GM19025 (cell line): ENCODE measurements at regions not wholly inside any gene's neighbourhood (a gene's known extent, or its start where the extent isn't known, plus 50 kb on each side); places are given as distances from the start of the nearest gene placed in this dataset.
"Not testable (repeated sequence)": the region's sequence is repeated elsewhere in the genome, so short reads cannot be mapped to it uniquely, and the experiment has no call there.

ENCODE experiments used
- ATAC-seq: cut with Tn5 transposase; IDR thresholded peaks from one replicate; pipeline ENCODE4 v1.9.1; 2021; ENCODE audit warnings: mild to moderate bottlenecking, low read depth, moderate library complexity; ENCODE audit not compliant: unreplicated experiment

- ATAC-seq: no peak
These were observed 213.5 kb upstream of the PRICKLE2 start for GRCh38 chr3:64438812-64439211.

DNA sequence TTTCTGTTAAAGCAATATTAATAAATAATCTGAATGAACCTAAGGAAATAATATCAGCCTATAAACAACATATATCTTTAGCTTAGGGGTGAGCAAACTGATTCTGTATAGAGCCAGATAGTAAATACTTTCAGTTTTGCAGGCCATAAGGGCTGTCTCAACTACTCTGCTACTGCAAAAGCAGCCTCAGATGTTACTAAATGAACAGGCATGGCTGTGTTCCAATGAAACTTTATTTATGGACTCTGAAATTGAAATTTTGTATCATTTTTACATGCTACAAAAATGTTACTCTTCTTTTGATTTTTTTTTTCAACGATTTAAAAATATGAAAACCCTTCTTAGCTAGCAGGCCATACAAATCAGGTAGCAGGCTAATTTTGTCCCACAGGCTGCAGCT is 212.8 kb upstream of the PRICKLE2 start:
- no peak for ATAC-seq

GRCh38 chr3:64437131-64437530 is 211.9 kb upstream of the PRICKLE2 start:
- no peak for ATAC-seq

DNA sequence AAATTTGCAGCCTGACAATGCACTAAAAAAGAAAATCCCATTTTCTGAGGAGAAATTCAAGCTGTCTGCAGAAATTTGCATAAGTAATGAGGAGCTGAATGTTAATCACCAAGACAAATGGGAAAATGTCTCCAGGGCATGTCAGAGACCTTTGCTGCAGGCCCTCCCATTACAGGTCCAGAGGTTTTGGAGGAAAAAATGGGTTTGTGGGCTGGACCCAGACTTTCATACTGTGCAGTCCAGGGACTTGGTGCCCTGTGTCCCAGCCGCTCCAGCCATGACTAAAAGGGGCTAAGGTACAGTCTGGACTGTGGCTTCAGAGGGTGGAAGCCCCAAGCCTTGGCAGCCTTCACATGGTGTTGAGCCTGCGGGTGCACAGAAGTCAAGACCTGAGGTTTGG is 209.8 kb upstream of the PRICKLE2 start:
- ATAC-seq: not testable (repeated sequence)

- ATAC-seq: no peak
These were observed 207.6 kb upstream of the PRICKLE2 start for GRCh38 chr3:64432870-64433269.

DNA sequence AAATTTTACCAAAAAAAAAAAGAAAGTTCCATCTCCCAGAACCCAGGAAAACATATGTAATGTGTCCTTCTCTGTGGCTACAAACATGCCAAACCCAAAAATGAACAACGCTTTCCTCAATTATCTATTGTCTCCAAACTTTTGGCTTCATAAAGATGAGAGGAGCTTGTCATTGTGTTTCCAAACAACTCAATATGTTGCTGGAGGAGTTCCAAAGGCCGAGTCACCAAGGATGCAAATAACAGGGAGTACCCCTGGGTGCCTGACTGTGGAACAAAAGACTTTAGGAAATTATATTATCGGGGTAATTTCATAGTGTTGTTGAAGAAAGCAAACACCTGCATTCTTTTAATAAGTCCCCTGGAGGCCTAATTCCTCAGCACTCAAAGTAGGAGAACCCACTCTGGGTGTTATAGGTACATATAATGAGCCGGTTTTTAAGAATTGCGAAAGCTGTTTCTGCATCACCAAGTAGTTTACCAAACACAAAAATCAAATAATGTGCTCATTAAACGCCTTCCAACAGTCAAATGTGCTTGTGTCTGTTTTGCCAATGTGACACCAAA is 206.3 kb upstream of the PRICKLE2 start:
- no peak for ATAC-seq

- no peak for ATAC-seq
These were observed 202.4 kb upstream of the PRICKLE2 start for GRCh38 chr3:64427671-64428070.

DNA sequence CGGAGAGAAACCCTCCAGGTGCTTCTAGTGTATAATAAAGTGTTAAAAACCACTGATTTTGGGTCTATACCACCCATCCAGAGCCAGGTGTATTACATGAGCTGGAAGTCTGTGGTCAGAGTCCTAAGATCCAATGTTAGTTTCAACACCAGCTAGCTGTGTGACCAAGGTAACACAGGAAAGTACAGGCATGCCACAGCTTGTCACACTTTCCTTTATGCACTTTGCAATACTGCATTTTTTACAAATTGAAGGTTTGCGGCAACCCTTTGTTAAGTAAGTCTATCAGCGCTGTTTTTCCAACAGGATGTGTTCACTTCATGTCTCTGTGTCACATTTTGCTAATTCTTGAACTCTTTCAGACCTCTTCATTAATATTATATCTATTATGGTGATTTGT is 201.3 kb upstream of the PRICKLE2 start:
- no peak for ATAC-seq

- no peak for ATAC-seq
These were observed 197.7 kb upstream of the PRICKLE2 start for GRCh38 chr3:64422932-64423331.

DNA sequence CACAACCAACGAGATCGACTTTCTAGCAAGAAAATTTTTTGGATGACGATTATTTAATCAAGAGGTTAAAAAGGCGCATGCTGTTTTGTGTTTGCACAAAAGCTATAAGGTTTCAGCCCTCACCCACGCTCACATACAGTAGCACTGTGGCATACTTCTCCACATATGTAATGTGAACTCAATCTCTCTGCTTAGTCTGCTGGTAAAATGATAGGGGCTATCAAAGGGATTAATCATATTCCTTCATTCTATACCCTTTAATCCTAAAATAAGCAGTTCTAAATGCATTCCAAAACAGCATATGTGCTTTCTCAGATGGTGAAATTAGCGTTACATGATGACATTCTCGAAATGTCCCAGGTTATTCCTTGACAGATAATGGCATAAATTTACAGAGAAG is 196.9 kb upstream of the PRICKLE2 start:
- ATAC-seq: no peak

GRCh38 chr3:64417816-64418215 is 192.6 kb upstream of the PRICKLE2 start:
- no peak for ATAC-seq

GRCh38 chr3:64414043-64414442 is 188.8 kb upstream of the PRICKLE2 start:
- ATAC-seq: no peak

DNA sequence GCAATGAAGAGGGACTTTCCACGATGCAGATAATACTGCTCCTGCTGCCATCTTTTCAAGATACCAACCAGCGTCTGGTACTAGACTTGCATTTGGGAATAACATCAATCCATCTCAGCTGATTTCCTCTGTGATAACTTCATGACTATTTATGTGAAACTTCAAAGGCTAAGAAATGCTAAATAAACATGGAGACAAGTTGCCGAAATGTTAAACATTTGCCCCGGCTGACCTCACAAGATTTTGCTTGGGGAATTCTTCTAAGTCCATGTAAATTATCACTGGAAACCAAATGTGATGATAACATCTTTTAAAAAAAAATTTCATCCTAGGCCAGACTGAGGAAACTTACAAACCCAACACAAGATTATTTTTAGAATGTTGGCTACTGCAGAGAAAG is 185.8 kb upstream of the PRICKLE2 start:
- ATAC-seq: no peak

DNA sequence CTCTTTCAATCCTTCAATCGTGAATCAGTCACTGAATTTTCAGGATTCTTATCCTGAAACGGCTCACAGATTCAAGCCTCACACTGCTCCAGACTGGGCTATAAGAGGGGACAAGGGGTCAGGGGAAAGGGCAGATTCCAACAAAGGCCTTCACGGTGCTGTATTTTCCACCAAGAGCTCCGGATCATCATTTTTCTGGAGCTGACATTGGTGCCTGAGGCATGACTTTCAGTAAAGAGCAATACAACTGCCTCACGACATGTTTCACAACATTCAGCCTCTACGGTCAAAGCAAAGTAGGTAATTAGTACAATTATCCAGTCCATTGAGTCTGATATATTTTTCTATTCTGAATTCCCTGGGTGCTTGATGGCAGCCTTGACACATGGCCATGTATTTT is 185.0 kb upstream of the PRICKLE2 start:
- no peak for ATAC-seq

DNA sequence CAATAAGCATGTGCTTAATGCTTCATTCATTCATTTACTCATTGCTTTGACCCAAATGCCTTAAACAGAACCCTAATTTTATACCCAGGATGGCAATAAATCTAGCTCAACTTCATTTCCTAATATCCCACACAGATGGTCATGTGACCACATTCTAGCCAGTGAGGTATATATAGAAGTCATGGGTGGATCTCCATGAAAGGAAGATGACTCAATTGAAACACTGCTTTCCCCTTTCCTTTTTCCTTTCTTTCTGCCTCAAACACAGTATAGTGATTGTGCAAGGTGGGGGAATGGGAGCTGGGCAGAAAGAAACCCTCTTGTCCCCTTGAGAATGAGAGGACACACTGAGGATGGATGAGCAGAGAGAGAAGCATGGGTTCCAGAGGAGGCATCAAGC is 183.5 kb upstream of the PRICKLE2 start:
- ATAC-seq: no peak

DNA sequence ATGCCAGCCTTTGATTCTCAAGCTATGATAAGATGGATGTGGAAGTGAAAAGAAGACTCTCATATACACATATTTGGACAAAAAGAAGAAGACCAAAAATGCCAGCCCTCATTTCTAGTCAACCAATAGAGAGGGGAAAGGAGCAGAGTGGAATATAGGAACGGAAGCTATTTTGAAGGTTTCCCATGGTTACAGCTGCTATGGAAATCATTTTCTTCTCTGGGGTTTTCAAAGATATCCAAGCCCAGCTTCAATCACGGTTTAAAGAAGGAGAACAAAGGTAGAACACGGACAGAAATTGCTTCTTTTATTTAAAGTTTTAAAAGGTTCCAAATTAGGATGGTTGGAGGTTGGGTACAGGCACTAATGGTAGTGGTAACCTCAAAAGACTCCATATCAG is 181.0 kb upstream of the PRICKLE2 start:
- ATAC-seq: no peak

DNA sequence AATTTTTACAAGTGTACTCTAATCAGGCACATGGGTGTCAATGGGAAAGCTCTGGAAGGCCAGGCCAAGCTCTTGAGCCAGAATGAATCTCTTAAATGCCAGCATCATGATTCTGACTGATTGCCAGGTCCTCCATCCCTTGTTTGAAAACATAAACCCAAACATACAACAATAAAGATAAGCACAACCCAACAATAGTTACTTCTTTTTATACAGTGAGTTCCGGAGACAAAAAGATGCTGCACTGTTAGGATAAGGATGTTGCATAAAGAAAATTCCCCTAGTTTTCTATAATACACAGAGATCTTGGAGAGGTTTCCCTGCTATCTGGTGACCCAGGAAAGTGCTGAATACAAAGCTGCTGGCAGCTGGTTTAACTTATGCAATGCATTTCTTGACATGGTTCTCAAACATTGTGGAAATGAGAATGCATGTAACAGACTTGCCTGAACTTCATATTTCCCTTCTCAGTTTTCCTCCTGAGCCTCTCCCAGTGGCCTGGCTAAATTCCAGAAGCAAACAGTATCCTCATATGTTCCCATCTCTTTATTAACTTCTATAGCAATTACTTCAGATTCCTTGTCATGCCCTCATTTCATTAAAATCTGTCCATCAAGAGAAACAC is 180.1 kb upstream of the PRICKLE2 start:
- no peak for ATAC-seq

GRCh38 chr3:64400706-64401105 is 175.4 kb upstream of the PRICKLE2 start:
- ATAC-seq: no peak

DNA sequence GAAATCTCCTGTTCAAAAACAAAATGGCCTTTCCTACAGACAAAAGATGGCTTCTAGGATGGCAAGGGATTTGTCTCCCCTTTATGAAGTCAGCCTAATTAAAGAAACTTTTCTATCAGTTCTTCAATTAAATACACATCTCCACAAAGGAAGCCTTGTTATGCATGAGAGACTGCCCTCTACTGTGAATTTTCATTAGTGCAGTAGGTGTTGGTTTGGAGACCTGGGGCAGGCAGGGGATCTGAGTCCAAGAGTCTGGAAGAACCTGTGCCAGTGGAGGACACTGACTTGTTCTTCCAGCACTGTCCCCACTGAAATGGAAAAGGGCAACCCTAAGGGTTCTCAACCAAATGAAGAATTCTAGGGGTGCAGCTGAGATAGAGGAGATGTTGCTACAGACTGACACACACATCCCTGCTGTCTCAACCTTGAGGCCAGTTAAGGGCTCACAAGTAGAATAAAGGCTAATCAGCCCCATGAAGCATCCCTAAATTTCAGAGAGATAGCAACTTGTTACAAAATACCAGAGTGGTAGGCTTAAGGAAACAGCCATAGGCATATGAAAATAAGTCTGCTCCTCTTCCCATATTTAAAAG is 174.0 kb upstream of the PRICKLE2 start:
- no peak for ATAC-seq

DNA sequence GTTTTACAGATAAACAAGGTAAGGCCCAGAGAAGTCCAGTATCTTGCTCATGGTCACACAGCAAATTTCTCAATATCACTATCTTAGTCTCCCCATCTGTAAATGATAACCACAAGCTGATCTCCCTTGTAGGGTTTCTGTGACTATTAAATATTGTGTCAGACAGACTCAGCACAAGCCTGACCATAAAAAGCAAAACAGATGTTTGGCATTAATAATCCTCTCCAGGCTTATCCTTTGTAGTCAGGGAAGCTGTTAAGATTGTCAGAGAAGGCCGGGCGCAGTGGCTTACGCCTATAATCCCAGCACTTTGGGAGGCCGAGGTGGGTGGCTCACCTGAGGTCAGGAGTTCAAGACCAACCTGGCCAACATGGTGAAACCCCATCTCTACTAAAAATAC is 173.2 kb upstream of the PRICKLE2 start:
- ATAC-seq: no peak

DNA sequence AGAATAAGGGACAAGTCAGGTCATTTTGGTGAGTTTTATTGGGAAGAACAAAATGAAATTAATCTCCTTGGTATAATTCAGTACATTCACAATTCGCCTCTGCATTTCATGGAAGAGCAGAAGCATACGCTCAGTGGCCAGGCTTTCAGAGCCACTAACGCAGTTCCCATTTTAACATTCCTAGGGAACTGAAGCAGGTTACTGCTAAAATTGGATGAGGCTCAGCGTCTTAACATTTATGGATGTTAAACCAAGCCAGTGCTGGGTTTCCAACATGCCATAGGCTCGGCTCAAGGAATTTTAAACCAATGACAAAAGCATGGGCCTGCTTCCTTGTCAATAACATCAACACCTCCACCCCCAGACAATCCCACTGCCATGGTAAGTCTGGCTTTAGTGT is 172.7 kb upstream of the PRICKLE2 start:
- ATAC-seq: no peak

GRCh38 chr3:64397573-64397972 is 172.3 kb upstream of the PRICKLE2 start:
- ATAC-seq: no peak
